ENCODE measurements at regions not wholly inside any gene's neighbourhood (a gene's known extent, or its start where the extent isn't known, plus 50 kb on each side); places are given as distances from the start of the nearest gene placed in this dataset.

DNA sequence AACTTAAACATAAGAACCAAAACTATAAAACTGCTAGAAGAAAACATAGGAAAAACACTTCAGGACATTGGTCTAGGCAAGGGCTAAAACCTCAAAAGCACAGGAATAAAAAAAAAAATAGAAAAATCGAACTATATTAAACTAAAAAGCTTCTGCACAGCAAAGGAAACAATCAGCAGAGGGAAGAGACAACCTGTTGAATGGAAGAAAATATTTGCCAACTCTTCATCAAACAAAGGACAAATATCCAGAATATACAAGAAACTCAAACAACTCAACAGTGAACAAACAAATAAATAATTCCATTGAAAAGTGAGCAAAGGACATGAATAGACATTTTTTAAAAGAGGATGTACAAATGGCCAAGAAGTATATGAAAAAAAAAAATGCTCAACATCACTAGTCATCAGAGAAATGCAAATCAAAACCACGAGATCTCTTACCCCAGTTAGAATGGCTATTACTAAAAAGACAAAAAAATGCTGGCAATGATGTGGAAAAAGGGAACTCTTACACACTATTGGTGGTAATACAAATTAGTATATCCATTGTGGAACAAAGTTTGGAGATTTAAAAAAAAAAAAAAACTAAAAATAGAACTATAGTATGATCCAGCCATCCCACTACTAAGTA, 152.0 kb downstream of the NDUFA12 start:
- TF ChIP-seq, protein P1, sequence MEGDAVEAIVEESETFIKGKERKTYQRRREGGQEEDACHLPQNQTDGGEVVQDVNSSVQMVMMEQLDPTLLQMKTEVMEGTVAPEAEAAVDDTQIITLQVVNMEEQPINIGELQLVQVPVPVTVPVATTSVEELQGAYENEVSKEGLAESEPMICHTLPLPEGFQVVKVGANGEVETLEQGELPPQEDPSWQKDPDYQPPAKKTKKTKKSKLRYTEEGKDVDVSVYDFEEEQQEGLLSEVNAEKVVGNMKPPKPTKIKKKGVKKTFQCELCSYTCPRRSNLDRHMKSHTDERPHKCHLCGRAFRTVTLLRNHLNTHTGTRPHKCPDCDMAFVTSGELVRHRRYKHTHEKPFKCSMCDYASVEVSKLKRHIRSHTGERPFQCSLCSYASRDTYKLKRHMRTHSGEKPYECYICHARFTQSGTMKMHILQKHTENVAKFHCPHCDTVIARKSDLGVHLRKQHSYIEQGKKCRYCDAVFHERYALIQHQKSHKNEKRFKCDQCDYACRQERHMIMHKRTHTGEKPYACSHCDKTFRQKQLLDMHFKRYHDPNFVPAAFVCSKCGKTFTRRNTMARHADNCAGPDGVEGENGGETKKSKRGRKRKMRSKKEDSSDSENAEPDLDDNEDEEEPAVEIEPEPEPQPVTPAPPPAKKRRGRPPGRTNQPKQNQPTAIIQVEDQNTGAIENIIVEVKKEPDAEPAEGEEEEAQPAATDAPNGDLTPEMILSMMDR (IDR thresholded peaks at IDR 0.05; ENCODE audit: low read length): no peak
- TF ChIP-seq EZH2 (IDR thresholded peaks at IDR 0.05; ENCODE audit: borderline replicate concordance, low read length): no peak
- no peaks in the 10 kb centered on the region for H3K9me3 ChIP-seq (ENCODE audit: low read length)
- no peaks in the 10 kb centered on the region for H4K20me1 ChIP-seq (ENCODE audit: insufficient read depth, low read length)
- no peak overlapping the region for H3K27ac ChIP-seq (ENCODE audit: low read depth, low read length, poor library complexity, severe bottlenecking)
- no peak overlapping the region for H3K9ac ChIP-seq (ENCODE audit: low read length)
- H3K4me1 ChIP-seq (ENCODE audit: insufficient read depth, low read length, severe bottlenecking): no peaks in the 10 kb centered on the region
- no peak overlapping the region for H3K4me3 ChIP-seq (ENCODE audit: low read depth, low read length, poor library complexity, severe bottlenecking)
- H2AFZ ChIP-seq (ENCODE audit: low read length): no peak overlapping the region
- H3K27me3 ChIP-seq (ENCODE audit: insufficient read depth, low read length): no peaks in the 10 kb centered on the region
- no peaks in the 10 kb centered on the region for H3F3A ChIP-seq (ENCODE audit: insufficient read depth, low read length)
- H3K4me2 ChIP-seq (ENCODE audit: low read length): no peak overlapping the region
- no peaks in the 10 kb centered on the region for H3K36me3 ChIP-seq (ENCODE audit: insufficient read depth, low read length)
- no peaks in the 10 kb centered on the region for H3K9me2 ChIP-seq (ENCODE audit: low read depth, low read length)
- H3K79me2 ChIP-seq (ENCODE audit: insufficient read depth, low read length): no peaks in the 10 kb centered on the region

DNA sequence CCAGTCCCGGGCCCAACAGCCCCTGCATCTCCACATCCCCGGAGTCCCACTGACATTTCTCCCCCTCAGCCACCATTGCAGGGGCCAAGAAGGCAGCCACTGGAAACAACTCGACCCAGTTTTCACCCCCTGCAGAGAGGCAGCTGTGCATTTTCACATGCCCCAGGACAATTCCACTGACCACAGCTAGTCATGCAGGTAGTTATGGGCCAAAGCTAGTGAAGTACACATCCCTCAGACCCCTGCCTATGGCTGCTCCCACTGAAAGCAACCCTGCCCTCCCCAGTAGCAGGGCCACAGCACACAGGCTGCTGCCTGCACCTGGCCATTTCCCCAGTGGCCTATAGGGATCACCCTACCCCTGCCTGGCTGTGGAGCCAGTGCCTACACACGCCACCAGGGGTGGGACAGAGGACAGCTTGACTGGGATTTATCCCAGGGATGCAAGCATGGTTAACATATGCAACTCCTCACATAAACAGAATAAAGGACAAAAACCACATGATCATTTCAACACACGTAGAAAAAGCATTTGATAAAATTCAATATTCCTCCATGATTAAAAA, 154.0 kb downstream of the NDUFA12 start:
- H3K79me2 ChIP-seq (ENCODE audit: insufficient read depth, low read length): no peaks in the 10 kb centered on the region
- H3K4me1 ChIP-seq (ENCODE audit: insufficient read depth, low read length, severe bottlenecking): no peaks in the 10 kb centered on the region
- no peak overlapping the region for H2AFZ ChIP-seq (ENCODE audit: low read length)
- no peaks in the 10 kb centered on the region for H3F3A ChIP-seq (ENCODE audit: insufficient read depth, low read length)
- H3K27ac ChIP-seq (ENCODE audit: low read depth, low read length, poor library complexity, severe bottlenecking): no peak overlapping the region
- no peak overlapping the region for H3K4me2 ChIP-seq (ENCODE audit: low read length)
- no peaks in the 10 kb centered on the region for H3K36me3 ChIP-seq (ENCODE audit: insufficient read depth, low read length)
- no peak overlapping the region for H3K4me3 ChIP-seq (ENCODE audit: low read depth, low read length, poor library complexity, severe bottlenecking)
- H3K9me2 ChIP-seq (ENCODE audit: low read depth, low read length): no peaks in the 10 kb centered on the region
- H4K20me1 ChIP-seq (ENCODE audit: insufficient read depth, low read length): no peaks in the 10 kb centered on the region
- no peak overlapping the region for H3K9ac ChIP-seq (ENCODE audit: low read length)
- no peak for TF ChIP-seq EZH2 (IDR thresholded peaks at IDR 0.05; ENCODE audit: borderline replicate concordance, low read length)
- TF ChIP-seq, protein P1 (IDR thresholded peaks at IDR 0.05; ENCODE audit: low read length): no peak
- H3K27me3 ChIP-seq (ENCODE audit: insufficient read depth, low read length): no peaks in the 10 kb centered on the region
- no peaks in the 10 kb centered on the region for H3K9me3 ChIP-seq (ENCODE audit: low read length)

DNA sequence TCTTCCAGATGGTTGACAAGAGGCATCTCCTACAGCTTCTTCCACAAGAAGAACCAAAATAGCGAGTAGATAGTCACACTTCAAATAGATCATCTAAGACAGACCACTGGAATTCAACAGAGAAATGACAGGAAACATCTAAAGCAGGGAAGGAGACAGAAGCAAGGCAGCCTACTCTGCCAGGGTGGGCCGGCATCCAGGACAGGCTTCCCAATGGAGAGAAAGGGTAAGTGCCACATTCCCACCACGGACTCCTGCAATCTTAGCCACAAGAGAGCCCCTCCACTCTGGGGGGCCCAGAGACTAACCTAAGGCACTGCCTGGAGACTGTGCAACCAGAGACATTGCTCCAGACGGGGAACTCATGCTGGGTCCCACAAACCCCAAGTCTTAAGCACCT, 154.5 kb downstream of the NDUFA12 start:
- H3K36me3 ChIP-seq (ENCODE audit: insufficient read depth, low read length): no peaks in the 10 kb centered on the region
- no peaks in the 10 kb centered on the region for H3K79me2 ChIP-seq (ENCODE audit: insufficient read depth, low read length)
- H2AFZ ChIP-seq (ENCODE audit: low read length): no peak overlapping the region
- no peaks in the 10 kb centered on the region for H3K4me1 ChIP-seq (ENCODE audit: insufficient read depth, low read length, severe bottlenecking)
- no peak for TF ChIP-seq EZH2 (IDR thresholded peaks at IDR 0.05; ENCODE audit: borderline replicate concordance, low read length)
- TF ChIP-seq, protein P1 (IDR thresholded peaks at IDR 0.05; ENCODE audit: low read length): no peak
- no peak overlapping the region for H3K4me2 ChIP-seq (ENCODE audit: low read length)
- H3K4me3 ChIP-seq (ENCODE audit: low read depth, low read length, poor library complexity, severe bottlenecking): no peak overlapping the region
- no peak overlapping the region for H3K27ac ChIP-seq (ENCODE audit: low read depth, low read length, poor library complexity, severe bottlenecking)
- H3K27me3 ChIP-seq (ENCODE audit: insufficient read depth, low read length): no peaks in the 10 kb centered on the region
- H3F3A ChIP-seq (ENCODE audit: insufficient read depth, low read length): no peaks in the 10 kb centered on the region
- H3K9me3 ChIP-seq (ENCODE audit: low read length): no peaks in the 10 kb centered on the region
- H4K20me1 ChIP-seq (ENCODE audit: insufficient read depth, low read length): no peaks in the 10 kb centered on the region
- no peak overlapping the region for H3K9ac ChIP-seq (ENCODE audit: low read length)
- no peaks in the 10 kb centered on the region for H3K9me2 ChIP-seq (ENCODE audit: low read depth, low read length)
